ENCODE measurements at regions not wholly inside any gene's neighbourhood (a gene's known extent, or its start where the extent isn't known, plus 50 kb on each side); places are given as distances from the start of the nearest gene placed in this dataset.

DNA sequence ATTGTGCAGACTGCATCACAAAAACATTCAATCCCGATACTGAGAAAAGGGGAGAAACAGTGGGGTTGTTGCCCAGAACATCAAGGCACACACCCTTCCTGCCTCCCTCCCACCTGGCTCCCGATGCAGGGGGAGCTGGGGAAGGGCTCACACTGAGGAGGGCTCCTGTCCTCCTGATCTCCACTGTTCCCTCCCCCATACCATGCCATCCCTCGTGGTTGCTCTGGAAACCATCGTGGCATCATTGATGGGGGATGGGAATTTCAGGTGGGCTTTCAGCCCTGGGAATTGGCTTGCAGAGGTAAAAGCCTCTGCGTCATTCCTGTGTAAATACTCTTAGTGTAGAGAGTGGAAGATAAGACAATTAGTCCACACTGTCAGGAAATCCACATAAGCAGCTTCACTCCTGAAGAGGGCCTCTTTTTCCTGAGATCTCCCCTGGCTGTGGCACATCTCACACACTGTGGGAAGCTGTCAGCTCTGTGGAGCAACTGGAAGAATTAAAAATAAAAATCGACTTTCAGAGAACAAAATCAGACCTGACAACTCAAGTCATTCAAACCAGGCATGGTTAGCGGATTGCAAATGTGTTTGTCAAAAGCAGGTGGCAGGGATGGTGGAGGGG lies 176.0 kb downstream of the CHST1 start:
- no peak for TF ChIP-seq CTCF (IDR thresholded peaks at IDR 0.05; ENCODE audit: low read depth, low read length, missing input control)
- no peak for TF ChIP-seq SP1 (IDR thresholded peaks at IDR 0.05)
- no peak for TF ChIP-seq HNF4A (conservative IDR thresholded peaks at IDR 0.05)
- no peak for TF ChIP-seq REST (IDR thresholded peaks at IDR 0.05)

Data from liver (tissue), 3 donors.